HG03520 (cell line): ENCODE measurements at regions not wholly inside any gene's neighbourhood (a gene's known extent, or its start where the extent isn't known, plus 50 kb on each side); places are given as distances from the start of the nearest gene placed in this dataset.
"Not testable (repeated sequence)": the region's sequence is repeated elsewhere in the genome, so short reads cannot be mapped to it uniquely, and the experiment has no call there.

ENCODE experiments used
- ATAC-seq: cut with Tn5 transposase; IDR thresholded peaks from one replicate; pipeline ENCODE4 v1.9.1; 2021; ENCODE audit warnings: mild to moderate bottlenecking, moderate library complexity; ENCODE audit not compliant: unreplicated experiment

DNA sequence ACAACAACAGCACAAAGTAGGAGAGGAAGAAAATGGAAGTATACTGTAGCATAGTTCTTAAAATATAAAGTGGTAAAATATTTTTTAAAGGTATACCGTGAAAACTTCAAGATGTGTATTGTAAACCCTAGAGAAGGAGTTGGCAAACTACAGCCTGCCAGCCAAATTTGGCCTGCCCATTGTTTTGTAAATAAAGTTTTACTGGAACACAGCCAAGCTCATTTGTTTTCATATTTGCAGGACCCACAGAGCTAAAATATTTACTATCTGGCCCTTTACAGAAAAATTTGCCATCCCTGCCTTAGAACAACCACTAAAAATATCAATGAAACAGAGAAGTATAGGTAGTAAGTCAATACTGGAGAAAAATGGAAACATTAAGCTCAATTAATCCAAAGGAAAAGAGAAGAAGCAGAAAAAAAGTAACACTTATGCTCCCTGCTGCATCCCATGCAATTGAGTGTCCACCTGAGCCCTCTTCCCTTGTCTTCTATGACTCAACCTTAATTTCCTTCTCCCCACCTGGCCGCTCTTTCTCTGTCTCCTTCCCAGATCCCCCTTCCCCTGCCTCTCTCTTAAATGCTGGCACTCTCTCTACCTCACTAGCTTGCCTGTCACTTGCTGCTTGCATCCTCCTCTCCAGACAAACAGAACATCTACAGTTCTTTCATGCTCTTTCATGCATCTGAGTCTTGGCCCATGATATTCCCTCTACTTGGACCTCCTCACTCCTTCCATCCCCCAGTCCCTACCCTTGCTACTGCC, 50.6 kb upstream of the FER start:
- no peak for ATAC-seq

DNA sequence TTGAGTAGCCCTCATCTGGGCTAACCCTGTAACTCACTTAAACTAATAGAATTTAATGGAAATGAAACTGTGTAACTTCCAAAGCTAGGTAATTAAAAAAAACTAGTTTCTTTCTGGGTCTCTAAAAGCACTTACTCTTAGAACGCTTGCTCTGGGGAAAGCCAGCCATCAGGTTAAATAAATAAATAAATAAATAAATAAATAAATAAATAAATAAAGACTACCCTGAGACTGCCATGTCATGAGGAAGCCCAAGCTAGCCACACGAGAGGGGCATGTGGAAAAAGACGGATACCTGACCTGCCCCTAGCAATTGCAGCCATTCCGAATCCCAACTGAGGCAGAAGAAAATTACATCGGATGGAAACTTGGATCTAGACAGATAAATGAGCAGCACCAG, 51.3 kb upstream of the FER start:
- ATAC-seq, result no peak

DNA sequence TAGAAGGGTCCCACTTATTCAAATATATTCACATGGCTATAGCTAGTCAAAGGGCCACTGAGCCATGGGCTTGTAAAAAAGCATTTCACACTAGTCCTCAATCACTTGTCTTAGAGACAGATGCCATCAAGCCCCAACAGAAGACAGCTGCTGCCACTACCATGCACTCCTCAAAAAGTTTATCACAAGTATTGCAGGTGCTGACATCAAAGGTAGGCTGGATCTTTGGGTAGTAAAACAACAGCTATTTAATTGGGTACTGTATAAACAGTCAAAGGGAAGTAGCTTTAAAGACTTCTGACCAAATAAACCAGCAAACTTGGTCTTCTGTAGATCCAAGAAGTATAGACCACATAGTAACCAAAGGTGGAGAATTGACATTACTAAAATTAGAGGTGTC, 59.2 kb upstream of the FER start:
- no peak for ATAC-seq

DNA sequence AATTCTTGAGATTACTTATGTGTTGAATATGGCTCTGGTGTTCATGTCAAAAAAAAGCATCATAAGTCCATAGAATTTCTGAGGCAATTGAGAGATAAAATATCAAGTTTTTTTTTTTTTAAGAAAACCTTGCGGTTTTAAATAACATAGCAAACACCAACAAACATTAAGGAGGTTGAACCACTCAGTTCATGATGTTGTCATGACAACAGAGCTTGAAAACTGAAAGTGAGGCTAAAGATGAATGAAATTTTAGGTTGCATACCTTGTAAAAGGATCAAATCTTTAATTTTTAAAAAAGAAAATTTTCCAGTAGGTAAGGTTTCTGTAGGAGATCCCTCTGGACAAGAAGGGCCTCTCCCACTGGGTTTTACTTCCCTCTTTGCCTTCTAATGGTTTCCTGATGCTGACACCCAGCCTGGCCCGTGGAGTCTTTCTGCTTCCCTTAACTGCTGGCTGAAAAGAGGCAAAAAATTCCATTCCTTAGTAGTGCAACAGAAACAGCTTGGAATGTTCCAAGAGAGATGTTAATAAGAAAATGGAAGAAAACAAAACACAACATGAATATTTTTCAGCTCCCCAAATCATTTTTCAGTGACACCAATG, 60.0 kb upstream of the FER start:
- no peak for ATAC-seq

DNA sequence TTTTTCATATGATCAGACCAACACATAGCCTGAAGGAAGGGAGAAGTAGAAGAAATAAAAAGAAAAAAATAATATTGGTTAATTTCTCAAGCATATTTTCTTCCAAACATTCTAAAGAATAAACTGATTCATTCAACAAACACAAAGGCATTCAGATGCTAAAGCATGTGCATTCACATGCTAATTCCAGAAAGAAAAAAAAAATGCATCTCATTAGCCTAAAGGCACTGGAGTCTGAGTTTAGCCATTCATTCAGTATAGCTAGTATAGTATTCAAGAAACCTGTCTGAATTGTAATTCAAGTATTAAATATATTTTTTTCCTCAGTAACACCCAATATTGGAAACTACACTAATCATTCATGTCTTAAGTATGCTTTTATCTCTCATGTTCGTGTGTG, 61.0 kb upstream of the FER start:
- no peak for ATAC-seq

DNA sequence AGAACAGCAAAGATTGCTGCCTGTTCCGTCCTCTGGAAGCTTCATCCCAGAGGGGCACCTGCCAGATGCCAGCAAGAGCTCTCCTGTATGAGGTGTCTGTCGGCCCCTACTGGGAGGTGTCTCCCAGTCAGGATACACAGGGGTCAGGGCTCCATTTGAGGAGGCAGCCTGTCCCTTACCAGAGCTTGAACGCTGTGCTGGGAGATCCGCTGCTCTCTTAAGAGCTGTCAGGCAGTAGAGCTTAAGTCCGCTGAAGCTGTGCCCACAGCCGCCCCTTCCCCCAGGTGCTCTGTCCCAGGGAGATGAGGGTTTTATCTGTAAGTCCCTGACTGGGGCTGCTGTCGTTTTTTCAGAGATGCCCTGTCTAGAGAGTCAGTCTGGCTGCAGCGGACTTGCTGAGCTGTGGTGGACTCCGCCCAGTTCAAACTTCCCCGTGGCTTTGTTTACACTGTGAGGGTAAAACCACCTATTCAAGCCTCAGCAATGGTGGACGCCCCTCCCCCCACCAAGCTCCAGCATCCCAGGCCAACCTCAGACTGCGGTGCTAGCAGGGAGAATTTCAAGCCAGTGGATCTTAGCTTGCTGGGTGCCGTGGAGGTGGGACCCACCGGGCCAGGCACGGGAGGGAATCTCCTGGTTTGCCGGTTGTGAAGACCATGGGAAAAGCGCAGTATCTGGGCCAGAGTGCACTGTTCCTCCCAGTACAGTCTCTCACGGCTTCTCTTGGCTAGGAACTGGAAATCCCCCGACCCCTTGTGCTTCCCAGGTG, 62.1 kb upstream of the FER start:
- ATAC-seq, result not testable (repeated sequence)

DNA sequence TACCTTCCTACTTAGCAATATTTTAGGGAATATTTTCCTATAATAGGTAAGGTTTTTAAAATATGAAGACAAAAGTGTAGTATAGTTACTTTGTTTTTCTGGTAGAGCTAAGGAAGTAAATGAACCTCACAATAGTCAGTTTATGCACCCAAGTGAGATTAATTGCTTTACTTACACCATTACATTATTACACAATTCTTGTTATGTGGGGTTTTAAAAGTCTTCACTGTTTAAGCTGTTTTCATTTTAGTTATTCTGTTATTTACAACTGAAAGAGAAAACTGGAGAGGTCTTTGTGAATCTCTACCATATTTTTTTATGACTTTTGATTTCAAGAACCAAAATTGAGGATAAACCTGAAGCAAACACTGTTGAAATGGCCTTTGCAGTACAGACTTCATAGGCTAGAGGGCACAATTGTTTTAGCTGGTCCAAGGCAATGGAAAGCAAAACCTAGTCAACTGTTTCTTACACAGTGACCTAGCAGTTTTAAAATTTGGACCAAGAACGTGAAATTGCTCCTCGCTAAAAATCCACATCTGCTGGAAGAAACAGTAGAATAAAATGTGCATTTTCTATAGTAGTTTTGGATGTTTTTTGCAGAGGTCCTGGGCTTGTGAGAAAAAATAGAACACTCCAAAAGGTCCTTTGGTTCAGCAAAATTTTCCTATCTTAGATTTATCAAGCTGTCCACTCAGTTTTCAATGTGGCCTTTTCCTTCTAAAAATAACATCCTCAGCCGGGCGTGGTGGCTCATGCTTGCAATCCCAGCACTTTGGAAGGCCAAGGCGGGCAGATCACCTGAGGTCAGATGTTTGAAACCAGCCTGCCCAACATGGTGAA, 66.4 kb upstream of the FER start:
- peak; percentile 97 for ATAC-seq

DNA sequence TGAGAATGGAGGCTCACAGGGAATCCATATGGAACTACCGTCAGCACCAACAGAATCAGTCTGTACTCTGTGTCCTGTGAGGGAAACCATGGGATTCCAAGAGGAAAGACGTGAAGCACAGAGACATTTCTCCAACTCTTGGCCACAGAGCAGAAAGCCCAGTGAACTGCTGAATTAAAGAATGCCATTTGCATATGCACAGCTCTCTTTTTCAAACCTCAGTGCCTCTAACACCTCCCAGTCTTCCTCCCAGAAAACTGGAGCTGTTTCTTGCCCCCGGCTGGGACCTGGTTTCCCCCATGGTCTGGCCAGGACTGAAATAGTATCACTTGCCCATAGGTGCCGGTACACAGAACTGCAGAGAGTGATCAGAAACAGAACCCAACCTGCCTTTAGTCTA, 69.6 kb upstream of the FER start:
- no peak for ATAC-seq

DNA sequence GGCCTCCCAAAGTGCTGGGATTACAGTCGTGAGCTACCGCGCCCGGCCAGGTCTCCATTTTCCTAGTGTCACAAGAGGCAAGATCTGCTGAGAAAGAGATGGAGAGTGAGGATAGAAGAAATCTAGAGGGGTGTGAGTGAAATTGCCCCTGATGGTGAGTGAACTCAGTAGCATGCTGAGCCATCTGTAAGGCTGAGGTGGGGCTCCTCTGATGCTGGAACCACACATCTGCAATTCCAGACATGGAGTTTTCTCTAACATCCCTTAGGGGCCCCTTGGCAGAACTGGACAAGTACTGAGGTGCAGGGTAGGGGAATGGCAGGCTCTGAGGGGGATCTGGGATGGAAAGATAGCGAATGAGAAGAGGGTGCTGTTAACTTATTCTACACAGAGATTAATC, 72.0 kb upstream of the FER start:
- no peak for ATAC-seq

DNA sequence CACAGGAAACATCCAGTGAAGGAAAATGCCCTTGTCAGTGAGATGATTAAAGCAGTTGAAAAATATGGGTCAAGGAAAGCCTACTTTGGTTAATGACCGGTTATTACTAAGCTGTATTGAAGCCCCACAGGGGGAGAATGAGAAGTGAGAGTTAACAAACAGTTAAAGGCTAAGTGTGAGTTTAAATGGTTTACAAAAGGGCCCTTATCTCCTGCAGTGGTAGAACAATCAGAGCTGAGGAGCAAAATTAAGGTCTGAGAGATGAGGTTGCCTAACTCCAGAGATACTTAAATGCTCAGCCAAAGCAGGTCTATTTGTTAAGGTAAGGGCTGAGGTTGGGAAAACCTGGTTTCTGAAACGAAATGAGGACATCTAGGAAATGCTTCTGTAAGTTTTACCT, 75.1 kb upstream of the FER start:
- ATAC-seq, result no peak

DNA sequence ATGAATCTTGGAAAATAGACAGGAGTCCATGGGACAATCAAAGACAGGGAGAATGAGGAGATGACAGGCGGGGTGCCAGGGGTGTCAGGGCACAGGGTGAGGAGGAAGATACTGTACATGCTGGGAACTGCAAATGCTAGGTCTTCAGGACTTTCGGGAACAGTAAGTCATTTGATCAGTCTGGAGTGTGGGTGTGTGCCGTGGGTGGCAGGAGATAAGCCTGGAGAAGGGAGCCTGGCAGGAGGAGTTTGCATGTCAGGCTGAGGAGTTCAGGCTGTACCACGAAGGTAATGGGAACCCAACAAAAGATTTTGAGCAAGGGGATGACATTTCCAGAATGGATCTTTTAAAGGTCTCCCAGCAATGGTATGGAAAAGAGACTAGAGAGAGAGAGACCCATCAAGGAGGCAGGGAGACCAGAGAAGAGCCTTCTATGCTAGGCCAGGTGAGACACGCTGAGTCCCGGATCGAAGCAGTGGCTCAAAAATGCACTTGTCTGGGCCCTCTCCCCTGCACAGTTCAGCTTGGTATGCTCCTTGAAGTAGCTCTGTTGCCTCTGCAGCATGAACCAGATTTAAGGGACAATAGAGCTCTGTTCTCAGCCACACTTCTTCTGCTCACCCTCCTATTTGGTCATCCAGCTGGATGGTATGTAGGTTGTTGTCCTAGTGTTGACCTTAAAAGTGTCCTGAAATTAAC, 77.0 kb upstream of the FER start:
- ATAC-seq, result no peak

DNA sequence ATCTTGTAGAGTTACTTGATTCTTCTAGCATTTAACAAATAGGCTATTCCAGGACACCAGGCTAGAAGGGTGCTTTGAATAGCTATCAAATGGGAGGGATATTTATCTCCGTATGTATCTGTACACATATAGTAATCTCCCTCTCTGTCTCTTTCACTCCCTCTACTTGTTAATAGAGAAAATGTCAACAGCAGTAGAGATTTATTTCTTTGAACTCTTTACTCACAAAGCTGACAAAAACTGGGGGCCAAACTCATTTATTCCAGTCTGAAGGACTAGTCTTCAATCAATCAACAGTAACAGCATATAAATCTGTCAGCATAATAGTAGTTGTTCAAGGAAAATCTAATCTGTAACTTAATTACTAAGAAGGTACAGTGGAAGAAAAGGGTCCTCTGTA, 78.2 kb upstream of the FER start:
- ATAC-seq, result no peak

DNA sequence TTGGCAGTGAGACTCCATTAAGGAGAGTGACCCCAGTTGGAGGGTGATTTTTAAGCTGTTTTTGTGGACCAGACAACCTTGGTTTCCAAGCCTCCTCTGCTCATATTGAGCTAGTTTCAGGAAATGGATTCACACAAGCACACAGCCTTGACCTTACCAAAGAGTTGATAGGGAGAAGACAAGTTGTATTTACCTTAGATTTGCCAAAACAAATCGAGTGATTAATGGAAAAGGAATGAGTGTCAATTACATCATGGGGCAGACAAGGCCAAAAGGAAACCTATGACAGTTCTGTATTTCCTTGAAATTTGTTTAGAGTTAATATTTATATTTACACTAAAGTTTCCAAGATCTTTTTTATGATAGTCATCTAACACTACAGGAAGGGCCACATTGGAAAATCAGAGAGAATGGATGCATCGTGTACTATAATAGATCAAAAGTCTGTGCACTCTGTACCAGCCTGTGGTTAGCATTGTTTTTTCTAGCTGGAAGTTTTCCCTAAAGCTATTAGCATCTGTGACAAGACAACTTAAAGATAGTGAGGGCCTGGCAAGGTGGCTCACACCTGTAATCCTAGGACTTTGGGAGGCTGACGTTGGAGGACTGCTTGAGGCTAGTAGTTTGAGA, 86.0 kb upstream of the FER start:
- no peak for ATAC-seq

DNA sequence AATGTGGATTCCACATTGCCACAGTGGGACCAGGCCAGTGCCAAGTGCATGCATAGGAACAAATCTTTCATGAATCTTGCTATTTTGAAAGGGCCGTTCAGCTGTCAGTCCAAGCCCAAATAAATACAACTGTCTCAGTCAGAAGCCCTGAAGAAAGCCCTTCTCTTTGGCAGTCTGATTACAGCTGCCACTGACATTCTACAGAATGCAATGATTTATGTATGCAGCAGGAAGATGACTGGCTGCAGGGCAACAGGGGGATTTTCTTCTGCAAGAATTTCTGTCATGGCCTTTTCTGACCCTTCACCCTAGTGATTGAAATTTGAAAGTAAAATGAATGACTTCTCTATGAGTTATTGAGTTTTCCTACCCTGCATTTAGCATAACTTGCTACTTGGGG, 86.7 kb upstream of the FER start:
- ATAC-seq, result no peak

DNA sequence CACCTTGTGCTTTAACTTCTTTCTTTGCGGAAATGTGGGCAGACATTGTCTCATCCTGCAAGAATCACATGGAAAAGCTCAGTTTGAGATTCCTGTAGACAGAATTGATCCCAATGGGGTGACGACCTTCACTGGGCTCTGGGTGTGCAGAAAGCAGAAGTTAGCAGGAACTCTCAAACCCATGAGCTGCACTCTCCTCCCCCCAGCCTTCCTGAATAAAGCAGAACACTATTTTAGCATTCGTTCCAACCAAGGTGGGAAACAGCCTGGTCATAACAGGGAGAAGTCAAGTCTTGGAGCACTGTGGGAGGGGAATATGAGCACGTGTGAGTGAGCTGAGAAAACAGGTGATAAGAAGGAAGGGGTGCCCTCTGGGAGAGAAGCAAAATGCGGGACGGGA, 87.4 kb upstream of the FER start:
- no peak for ATAC-seq

DNA sequence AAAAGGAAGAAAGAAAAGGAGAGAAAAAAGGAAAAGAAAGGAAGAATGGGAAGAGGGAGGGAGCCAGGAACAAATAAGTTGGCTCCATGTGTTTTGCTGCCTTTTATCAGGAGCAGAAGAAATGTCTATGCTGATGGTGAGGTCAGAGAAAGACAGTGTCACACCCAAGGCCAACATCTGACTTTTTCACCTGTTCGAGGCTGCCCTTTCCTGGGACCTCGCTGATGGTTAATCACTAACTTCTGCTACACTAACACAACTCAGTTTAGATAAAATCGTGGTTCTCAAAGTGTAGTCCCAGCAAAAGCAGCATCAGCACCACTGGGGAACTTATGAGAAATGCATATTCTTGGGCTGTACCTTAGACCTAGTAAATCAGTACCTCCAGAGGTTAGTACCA, 88.2 kb upstream of the FER start:
- no peak for ATAC-seq

DNA sequence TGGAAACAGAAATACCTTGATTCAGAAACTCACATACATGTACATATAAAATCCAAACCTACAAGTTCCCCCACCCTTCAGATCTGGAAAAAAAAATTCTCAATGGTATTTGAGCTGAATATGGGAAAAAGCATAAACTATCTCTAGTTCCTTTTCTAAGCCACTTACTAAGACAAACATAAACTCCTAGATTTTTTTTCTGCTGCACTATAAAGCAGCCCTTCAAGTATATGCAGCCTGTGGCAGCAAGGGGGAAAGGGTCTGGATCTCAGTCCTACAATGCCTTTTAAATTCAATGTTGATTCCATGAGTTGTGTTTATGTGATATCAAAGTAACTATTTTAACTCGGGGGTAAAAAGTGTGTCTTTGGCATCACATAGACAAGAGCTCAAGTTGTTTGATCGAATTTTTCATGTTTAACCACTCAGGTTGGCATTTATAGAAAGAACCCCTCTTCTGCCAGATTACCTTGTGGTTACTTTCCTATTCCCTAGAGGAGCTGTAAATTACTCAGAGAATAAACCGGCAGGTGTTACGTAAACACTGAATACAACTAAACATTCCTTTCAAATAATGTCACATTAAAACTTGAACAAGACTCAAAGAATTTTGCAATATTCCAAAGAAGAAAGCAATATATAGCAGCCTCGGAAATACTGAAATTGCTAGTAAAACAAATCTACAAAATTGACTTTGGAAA, 91.8 kb upstream of the FER start:
- ATAC-seq, result no peak

DNA sequence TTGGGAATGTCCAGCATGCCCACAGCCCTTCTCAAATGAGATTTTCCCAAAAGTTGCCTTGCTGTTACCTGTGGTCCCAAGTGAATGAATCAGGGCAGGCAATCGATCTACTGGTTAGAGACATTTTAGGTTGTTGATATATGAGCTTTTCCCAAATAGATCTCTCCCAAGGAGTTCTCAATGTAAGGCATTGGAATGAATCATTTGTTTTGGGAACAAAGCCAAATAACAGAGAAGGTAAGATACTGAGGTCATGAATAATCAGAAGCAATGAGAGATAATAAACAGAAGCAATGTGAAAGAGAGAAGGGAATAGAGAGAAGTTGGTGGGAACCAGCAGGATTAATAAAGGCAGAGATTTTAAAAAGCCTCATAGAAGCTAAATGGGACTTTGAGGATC, 93.6 kb upstream of the FER start:
- no peak for ATAC-seq

DNA sequence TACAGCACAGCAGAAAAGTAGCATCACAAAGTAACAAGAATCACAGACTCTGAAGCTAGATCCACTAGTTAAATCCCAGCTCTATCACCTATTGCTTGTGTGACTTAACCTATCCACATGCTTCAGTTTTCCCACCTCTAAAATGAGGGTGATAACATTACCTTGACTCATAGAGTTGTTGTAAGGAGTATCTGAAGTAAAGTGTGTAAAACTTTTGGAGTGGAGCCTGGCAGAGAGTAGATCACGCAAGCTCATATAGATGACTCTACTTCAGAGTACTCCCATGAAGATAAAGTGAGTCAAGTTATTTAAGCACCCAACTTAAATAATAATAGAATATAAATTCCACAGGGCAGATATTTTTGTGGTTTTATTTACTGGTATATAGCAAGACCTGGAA, 94.5 kb upstream of the FER start:
- ATAC-seq, result no peak

DNA sequence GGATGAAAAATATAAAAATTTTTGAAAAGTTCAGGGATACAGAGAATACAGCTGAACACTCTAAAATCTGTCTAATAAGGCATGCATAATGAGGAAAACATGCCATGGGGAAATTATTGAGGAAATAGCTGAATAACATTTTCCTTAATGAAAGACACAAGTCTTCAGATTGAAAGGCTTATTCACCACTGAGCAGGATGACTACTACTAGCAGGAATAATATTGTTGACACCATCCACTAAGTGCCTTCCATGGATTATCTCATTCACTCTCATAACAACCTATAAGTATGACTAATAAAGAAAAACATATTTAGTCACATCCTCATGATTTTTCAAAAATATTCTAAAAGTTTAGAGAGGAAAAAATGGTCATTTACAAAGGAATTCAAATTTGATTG, 96.7 kb upstream of the FER start:
- ATAC-seq, result no peak
